ENCODE measurements at regions not wholly inside any gene's neighbourhood (a gene's known extent, or its start where the extent isn't known, plus 50 kb on each side); places are given as distances from the start of the nearest gene placed in this dataset.

- TF ChIP-seq POLR2AphosphoS5 (IDR thresholded peaks at IDR 0.05; ENCODE audit: borderline replicate concordance, low read depth, low read length) (no peak), EZH2 (IDR thresholded peaks at IDR 0.05) (no peak)
These were observed 596.6 kb downstream of the INSC start for GRCh38 chr11:15711311-15711710.

All from SK-N-MC (cell line).